Testis (tissue), 2 donors: ENCODE measurements at regions not wholly inside any gene's neighbourhood (a gene's known extent, or its start where the extent isn't known, plus 50 kb on each side); places are given as distances from the start of the nearest gene placed in this dataset.

ENCODE experiments used
- DNase-seq: peaks from one replicate; pipeline ENCODE4 v3.0.0-alpha.2; 2019
- H3K27ac ChIP-seq, 2 donors: fragments of 200-600 bp; sonication (generic); one replicate each; pipeline ENCODE4 v1.5.1; 2019
- H3K27me3 ChIP-seq: fragments of 200-600 bp; sonication (generic); one replicate; pipeline ENCODE4 v1.5.1; 2019
- H3K36me3 ChIP-seq: fragments of 200-600 bp; sonication (generic); one replicate; pipeline ENCODE4 v1.5.1; 2017; ENCODE audit warnings: low read depth; ENCODE audit errors: missing control alignments
- H3K4me1 ChIP-seq: fragments of 200-600 bp; sonication (generic); one replicate; pipeline ENCODE4 v1.5.1; 2019
- H3K4me3 ChIP-seq, 2 donors: fragments of 200-600 bp; sonication (generic); one replicate each; pipeline ENCODE4 v1.5.1; 2017 to 2019
- H3K9me3 ChIP-seq: fragments of 200-600 bp; sonication (generic); one replicate; pipeline ENCODE4 v1.5.1; 2017
- CTCF ChIP-seq, 3 experiments: fragments of 450-650 bp in 2 of 3; fragments of 200-600 bp in 1 of 3; sonication (generic) in 1 of 3; IDR thresholded peaks; one replicate each; pipeline ENCODE4 v1.5.1; 2016 to 2019; ENCODE audit warnings: antibody characterized with exemption in 3 of 3, mild to moderate bottlenecking in 2 of 3, moderate library complexity in 1 of 3
- POLR2A ChIP-seq: fragments of 450-650 bp; IDR thresholded peaks from one replicate; pipeline ENCODE4 v1.6.1; 2017; ENCODE audit warnings: antibody characterized with exemption, mild to moderate bottlenecking, moderate library complexity
- WGBS, 2 donors: methylation state at CpG; one replicate each; pipeline ENCODE4 v1.1.5; 2018; 5-methylcytosine and 5-hydroxymethylcytosine counted together
- intact Hi-C: fragments of 100-400 bp; cut with DNase I; formaldehyde crosslinking; loops from one replicate; pipeline ENCODE4 v1.15.1; 2023; ENCODE audit warnings: low total_unique reads

- no peaks in the 10 kb centered on the region for H3K9me3 ChIP-seq
- DNase-seq = no peak
- no peaks in the 10 kb centered on the region for H3K27me3 ChIP-seq
- no peaks in the 10 kb centered on the region for H3K36me3 ChIP-seq
- 88 to 90% methylated on average over 2 of the region's 2 CpGs for WGBS, 2 donors
- no peak overlapping the region for H3K27ac ChIP-seq
- H3K4me1 ChIP-seq = no peaks in the 10 kb centered on the region
- intact Hi-C loops = no loop called here
- no peak overlapping the region for H3K4me3 ChIP-seq
- TF ChIP-seq POLR2A (no peak), CTCF (IDR thresholded peaks at IDR 0.05) (no peak)
Observed at GRCh38 chr21:24278711-24279110, 1328.6 kb downstream of the MRPL39 start.

GRCh38 chr21:24276204-24276603 is 1331.1 kb downstream of the MRPL39 start:
- Histone ChIP-seq H3K36me3 (no peaks in the 10 kb centered on the region), H3K4me3 (no peak overlapping the region), H3K4me1 (no peaks in the 10 kb centered on the region), H3K27me3 (no peaks in the 10 kb centered on the region), H3K9me3 (no peaks in the 10 kb centered on the region), H3K27ac (no peak overlapping the region)
- TF ChIP-seq CTCF (IDR thresholded peaks at IDR 0.05) = no peak
- TF ChIP-seq POLR2A = no peak
- intact Hi-C loops = no loop called here
- DNase-seq = no peak

- Histone ChIP-seq H3K4me3 (no peak overlapping the region), H3K27ac (no peak overlapping the region), H3K9me3 (no peaks in the 10 kb centered on the region), H3K4me1 (no peaks in the 10 kb centered on the region), H3K27me3 (no peaks in the 10 kb centered on the region), H3K36me3 (no peaks in the 10 kb centered on the region)
- no peak for TF ChIP-seq POLR2A
- no peak for TF ChIP-seq CTCF (IDR thresholded peaks at IDR 0.05)
- 37 to 50% methylated on average over 1 of the region's 1 CpG for WGBS, 2 donors
- intact Hi-C loops = no loop called here
- DNase-seq = no peak
Observed at GRCh38 chr21:24275616-24276015, 1331.7 kb downstream of the MRPL39 start.

- H3K9me3 ChIP-seq = no peaks in the 10 kb centered on the region
- TF ChIP-seq CTCF (IDR thresholded peaks at IDR 0.05) (no peak), POLR2A (no peak)
- 31 to 43% methylated on average over 4 of the region's 4 CpGs for WGBS, 2 donors
- intact Hi-C loops = no loop called here
- no peaks in the 10 kb centered on the region for H3K27me3 ChIP-seq
- no peaks in the 10 kb centered on the region for H3K4me1 ChIP-seq
- no peak overlapping the region for H3K27ac ChIP-seq
- H3K36me3 ChIP-seq = no peaks in the 10 kb centered on the region
- no peak overlapping the region for H3K4me3 ChIP-seq
- DNase-seq = no peak
Observed at GRCh38 chr21:24272521-24272938, 1334.8 kb downstream of the MRPL39 start.

GRCh38 chr21:24265987-24266386 is 1341.3 kb downstream of the MRPL39 start:
- Histone ChIP-seq H3K9me3 (no peaks in the 10 kb centered on the region), H3K27me3 (no peaks in the 10 kb centered on the region), H3K4me1 (no peaks in the 10 kb centered on the region), H3K27ac (no peak overlapping the region), H3K36me3 (no peaks in the 10 kb centered on the region), H3K4me3 (no peak overlapping the region)
- intact Hi-C loops = no loop called here
- DNase-seq = no peak
- 79 to 83% methylated on average over 1 of the region's 1 CpG for WGBS, 2 donors
- TF ChIP-seq CTCF (IDR thresholded peaks at IDR 0.05) (no peak), POLR2A (no peak)
